BLaER1 treated with 17β-estradiol and CSF1 and Interleukin-3, amounts not matched to agents 10 nM and 100 nM (cell line): ENCODE measurements at regions not wholly inside any gene's neighbourhood (a gene's known extent, or its start where the extent isn't known, plus 50 kb on each side); places are given as distances from the start of the nearest gene placed in this dataset.
A peak's percentile ranks its signal among the peaks of the same experiment; 100 is the strongest.
"Not testable (repeated sequence)": the region's sequence is repeated elsewhere in the genome, so short reads cannot be mapped to it uniquely, and the experiment has no call there.

Experiments
- H3K27ac ChIP-seq, 11 experiments: shearing (Covaris generic); formaldehyde crosslinking; 2 replicates each; pipeline ENCODE4 v1.8.1; 2022
- H3K27me3 ChIP-seq, 11 experiments: shearing (Covaris generic); formaldehyde crosslinking; 2 replicates each; pipeline ENCODE4 v1.8.1; 2022
- H3K36me3 ChIP-seq, 11 experiments: shearing (Covaris generic); formaldehyde crosslinking; 2 replicates each; pipeline ENCODE4 v1.8.1; 2022
- H3K4me1 ChIP-seq, 10 experiments: shearing (Covaris generic); formaldehyde crosslinking; 2 replicates each; pipeline ENCODE4 v1.8.1; 2022
- H3K4me2 ChIP-seq, 11 experiments: shearing (Covaris generic); formaldehyde crosslinking; 2 replicates each; pipeline ENCODE4 v1.8.1; 2022
- H3K4me3 ChIP-seq, 10 experiments: shearing (Covaris generic); formaldehyde crosslinking; 2 replicates each; pipeline ENCODE4 v1.8.1; 2022
- H3K9ac ChIP-seq, 11 experiments: shearing (Covaris generic); formaldehyde crosslinking; 2 replicates each; pipeline ENCODE4 v1.8.1; 2022
- H3K9me3 ChIP-seq, 11 experiments: shearing (Covaris generic); formaldehyde crosslinking; replicated peaks in 1 of 11; 2 replicates each; pipeline ENCODE4 v1.8.1; 2022
- H4K20me1 ChIP-seq, 11 experiments: shearing (Covaris generic); formaldehyde crosslinking; 2 replicates each; pipeline ENCODE4 v1.8.1; 2022
- Cebpa-rat ChIP-seq, 11 experiments: shearing (Covaris generic); IDR thresholded peaks; 2 replicates each; pipeline ENCODE4 v1.8.1; 2022

DNA sequence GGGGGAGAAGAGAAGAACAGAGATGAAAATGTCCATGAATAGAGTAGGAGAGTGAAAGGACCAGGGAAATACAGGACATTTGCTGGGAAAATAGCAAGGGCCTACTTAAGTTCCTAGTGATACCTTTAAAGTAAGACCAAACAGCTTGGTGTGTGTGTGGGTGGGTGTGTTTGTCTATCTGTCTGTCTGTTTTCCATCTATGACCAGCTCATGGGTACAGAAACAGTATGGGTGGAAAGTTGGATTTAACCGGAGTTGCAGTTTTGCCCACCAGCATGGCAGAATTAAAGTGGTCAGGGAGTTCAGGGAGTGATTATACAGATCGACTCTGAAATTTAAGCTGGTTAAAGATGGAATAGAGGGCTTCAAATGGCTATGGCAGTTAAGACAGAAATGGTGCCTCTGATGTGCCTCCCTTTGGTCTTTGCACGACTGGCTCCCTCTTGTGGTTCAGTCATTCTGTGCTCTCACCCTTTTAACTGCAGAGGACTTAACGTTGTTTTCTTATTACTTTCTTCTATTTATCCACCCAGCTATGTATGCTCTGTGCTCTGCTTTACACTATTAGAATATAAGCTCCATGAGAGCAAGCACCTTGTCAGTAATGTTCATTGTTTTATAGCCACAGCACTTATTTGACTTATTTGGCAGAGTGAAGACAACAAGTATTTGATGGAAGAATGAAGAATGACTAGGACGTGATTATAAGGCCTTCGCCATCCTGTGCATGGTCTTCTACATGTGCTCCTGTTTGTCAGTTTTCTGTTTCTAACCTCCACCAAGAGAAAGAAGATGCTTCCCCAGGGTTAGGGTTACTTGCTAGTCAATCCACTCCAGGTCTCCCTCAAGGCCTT lies 72.7 kb upstream of the AK4 start:
- Histone ChIP-seq H3K27ac (no peak overlapping the region), H4K20me1 (no peaks in the 10 kb centered on the region), H3K4me1 (peaks cover 0 to 8% (median 0%) of the 10 kb centered on the region in 10 experiments; a peak in 6 of 20 replicates), H3K27me3 (no peaks in the 10 kb centered on the region), H3K4me2 (no peak overlapping the region), H3K9me3 (no peaks in the 10 kb centered on the region), H3K9ac (no peak overlapping the region), H3K4me3 (no peak overlapping the region), H3K36me3 (no peaks in the 10 kb centered on the region)
- no peak for TF ChIP-seq Cebpa-rat (IDR thresholded peaks at IDR 0.05)

DNA sequence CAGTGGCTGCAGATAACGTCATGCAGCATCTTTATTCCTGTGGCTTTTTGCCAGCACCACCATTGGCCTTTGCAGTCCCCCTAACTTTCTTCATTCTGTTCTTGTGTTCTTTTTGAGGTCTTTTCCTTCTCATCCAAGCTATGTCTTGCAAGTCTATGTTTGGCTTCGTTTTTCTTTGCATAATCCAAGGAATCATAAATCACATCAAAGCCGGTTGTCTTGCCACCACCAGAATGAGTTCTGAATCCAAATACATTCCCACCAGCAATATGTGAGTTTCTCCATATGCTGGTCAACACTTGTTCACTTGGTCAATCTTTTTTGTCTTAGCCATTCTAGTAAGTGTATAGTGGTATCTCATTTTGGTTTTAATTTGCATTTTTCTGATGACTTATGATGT lies 70.6 kb upstream of the AK4 start:
- H4K20me1 ChIP-seq, result no peaks in the 10 kb centered on the region
- TF ChIP-seq Cebpa-rat (IDR thresholded peaks at IDR 0.05), result no peak
- no peak overlapping the region for H3K27ac ChIP-seq
- peaks cover 0 to 8% (median 0%) of the 10 kb centered on the region in 10 experiments; a peak in 3 of 20 replicates for H3K4me1 ChIP-seq
- no peak overlapping the region for H3K4me3 ChIP-seq
- H3K9me3 ChIP-seq, result no peaks in the 10 kb centered on the region
- H3K9ac ChIP-seq, result no peak overlapping the region
- H3K36me3 ChIP-seq, result no peaks in the 10 kb centered on the region
- H3K4me2 ChIP-seq, result no peak overlapping the region
- no peaks in the 10 kb centered on the region for H3K27me3 ChIP-seq

DNA sequence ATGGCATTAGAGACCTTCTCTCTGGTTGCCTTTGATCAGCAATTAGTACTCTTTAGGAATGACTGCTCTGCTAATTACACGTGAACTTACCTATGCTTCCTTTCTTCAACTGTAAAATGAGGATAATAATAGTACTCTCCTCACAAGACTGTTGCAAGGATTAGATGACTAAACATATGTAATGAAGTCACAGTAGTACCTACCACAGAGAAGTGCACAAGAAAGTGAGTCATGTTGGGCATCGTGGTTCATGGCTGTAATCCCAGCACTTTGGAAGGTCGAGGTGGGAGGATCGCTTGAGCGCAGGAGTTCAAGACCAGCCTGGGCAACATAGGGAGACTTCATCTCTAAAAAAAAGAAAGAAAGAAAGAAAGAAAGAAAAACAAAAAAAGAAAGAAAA lies 68.1 kb upstream of the AK4 start:
- no peaks in the 10 kb centered on the region for H3K36me3 ChIP-seq
- H3K9me3 ChIP-seq, result no peaks in the 10 kb centered on the region
- no peak overlapping the region for H3K9ac ChIP-seq
- H3K4me3 ChIP-seq, result no peak overlapping the region
- peaks cover 16 to 28% (median 19%) of the 10 kb centered on the region in 10 experiments for H3K4me1 ChIP-seq
- no peak overlapping the region for H3K27ac ChIP-seq
- no peak for TF ChIP-seq Cebpa-rat (IDR thresholded peaks at IDR 0.05)
- no peaks in the 10 kb centered on the region for H4K20me1 ChIP-seq
- H3K27me3 ChIP-seq, result no peaks in the 10 kb centered on the region
- H3K4me2 ChIP-seq, result peak overlapping the region in 2 of 11 experiments; percentile 6 to 32; a peak in 1 of 22 replicates

DNA sequence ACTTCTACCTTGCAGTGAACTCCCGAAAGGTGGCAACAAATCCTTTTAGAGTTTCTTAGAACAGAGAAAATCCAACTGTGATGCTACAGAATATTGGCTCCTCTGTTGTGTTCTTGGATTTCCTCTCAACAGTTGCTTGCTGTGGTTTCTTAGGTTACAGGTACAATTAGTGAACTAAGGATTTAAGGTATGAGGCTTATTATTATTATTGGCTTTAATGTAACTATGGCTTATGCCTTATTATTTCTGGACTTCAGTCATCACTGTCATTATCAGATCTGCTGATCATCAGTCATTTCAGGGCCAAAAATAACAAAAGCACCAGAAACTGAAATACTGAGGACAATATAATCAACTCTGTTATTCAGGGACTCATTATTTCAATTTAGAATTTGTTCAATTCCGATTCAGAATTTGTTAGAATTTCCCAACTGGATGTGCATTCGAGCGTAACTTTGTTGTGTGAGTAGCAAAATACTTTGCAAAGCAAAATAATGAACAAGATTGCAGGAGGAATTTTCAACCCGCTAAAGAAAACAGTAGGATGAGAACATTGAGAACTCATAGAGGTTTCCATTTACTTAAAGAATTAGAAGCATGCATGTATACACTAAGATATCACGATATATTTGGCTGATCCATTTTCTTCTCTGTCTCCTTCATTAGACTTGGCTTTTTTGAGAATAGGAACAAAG lies 65.5 kb upstream of the AK4 start:
- H3K4me1 ChIP-seq, result peaks cover 16 to 30% (median 19%) of the 10 kb centered on the region in 10 experiments
- H3K27ac ChIP-seq, result no peak overlapping the region

GRCh38 chr1:65083263-65083896 lies 64.6 kb upstream of the AK4 start:
- Histone ChIP-seq H3K27me3 (no peaks in the 10 kb centered on the region), H3K27ac (peak overlapping the region in 4 of 11 experiments; percentile 12 to 43 (median 27); a peak in 4 of 22 replicates), H3K36me3 (no peaks in the 10 kb centered on the region), H3K4me1 (peaks cover 16 to 30% (median 19%) of the 10 kb centered on the region in 10 experiments), H3K9me3 (peaks cover 14 to 25% (median 20%) of the 10 kb centered on the region in 11 experiments), H4K20me1 (no peaks in the 10 kb centered on the region), H3K4me2 (peak overlapping the region; percentile 43 to 72 (median 66)), H3K9ac (no peak overlapping the region), H3K4me3 (no peak overlapping the region)
- no peak for TF ChIP-seq Cebpa-rat (IDR thresholded peaks at IDR 0.05)

More for the DNA sequence above, 65.5 kb upstream of the AK4 start:
- no peak overlapping the region for H3K4me2 ChIP-seq
- TF ChIP-seq Cebpa-rat (IDR thresholded peaks at IDR 0.05), result no peak
- H3K27me3 ChIP-seq, result no peaks in the 10 kb centered on the region
- H3K9me3 ChIP-seq, result peaks cover 7 to 16% (median 13%) of the 10 kb centered on the region in 11 experiments
- H3K4me3 ChIP-seq, result no peak overlapping the region
- H4K20me1 ChIP-seq, result no peaks in the 10 kb centered on the region
- H3K36me3 ChIP-seq, result no peaks in the 10 kb centered on the region
- H3K9ac ChIP-seq, result no peak overlapping the region

- Histone ChIP-seq H3K4me1 (peaks cover 16 to 30% (median 19%) of the 10 kb centered on the region in 10 experiments), H4K20me1 (no peaks in the 10 kb centered on the region), H3K36me3 (no peaks in the 10 kb centered on the region), H3K27me3 (no peaks in the 10 kb centered on the region), H3K9me3 (peaks cover 19 to 32% (median 22%) of the 10 kb centered on the region in 11 experiments), H3K4me2 (peak overlapping the region; percentile 43 to 72 (median 66)), H3K4me3 (no peak overlapping the region), H3K9ac (no peak overlapping the region), H3K27ac (peak overlapping the region in 3 of 11 experiments; percentile 25 to 43 (median 29); a peak in 3 of 22 replicates)
- TF ChIP-seq Cebpa-rat (IDR thresholded peaks at IDR 0.05), result no peak
These were observed 63.9 kb upstream of the AK4 start for GRCh38 chr1:65084066-65084465.

DNA sequence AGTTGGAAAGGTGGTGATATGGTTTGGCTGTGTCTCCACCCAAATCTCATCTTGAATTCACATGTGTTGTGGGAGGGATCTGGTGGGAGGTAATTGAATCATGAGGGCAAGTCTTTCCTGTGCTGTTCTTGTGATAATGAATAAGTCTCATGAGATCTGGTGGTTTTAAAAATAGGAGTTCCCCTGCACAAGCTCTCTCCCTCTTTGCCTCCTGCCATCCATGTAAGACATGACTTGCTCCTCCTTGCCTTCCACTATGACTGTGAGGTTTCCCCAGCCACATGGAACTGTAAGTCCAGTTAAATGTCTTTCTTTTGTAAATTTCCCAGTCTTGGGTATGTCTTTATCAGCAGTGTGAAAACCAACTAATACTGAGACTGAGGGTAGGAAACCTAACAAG lies 60.5 kb upstream of the AK4 start:
- H3K4me2 ChIP-seq, H3K27ac ChIP-seq, H3K36me3 ChIP-seq, H3K27me3 ChIP-seq, H3K9ac ChIP-seq, H3K4me3 ChIP-seq, H4K20me1 ChIP-seq: not testable (repeated sequence)
- peaks cover 19 to 32% (median 22%) of the 10 kb centered on the region in 11 experiments for H3K9me3 ChIP-seq
- H3K4me1 ChIP-seq, result peaks cover 16 to 29% (median 19%) of the 10 kb centered on the region in 10 experiments

GRCh38 chr1:65090406-65090805 lies 57.6 kb upstream of the AK4 start:
- H3K4me2 ChIP-seq, result peak overlapping the region in 2 of 11 experiments; percentile 6 to 44; a peak in 4 of 22 replicates
- H3K27ac ChIP-seq, result no peak overlapping the region
- H3K36me3 ChIP-seq, result no peaks in the 10 kb centered on the region
- H3K9me3 ChIP-seq, result peaks cover 19 to 41% (median 29%) of the 10 kb centered on the region in 11 experiments
- H3K4me1 ChIP-seq, result peaks cover 0 to 15% (median 0%) of the 10 kb centered on the region in 10 experiments; a peak in 2 of 20 replicates
- no peak overlapping the region for H3K4me3 ChIP-seq
- H3K9ac ChIP-seq, result no peak overlapping the region
- TF ChIP-seq Cebpa-rat (IDR thresholded peaks at IDR 0.05), result no peak
- no peaks in the 10 kb centered on the region for H3K27me3 ChIP-seq
- no peaks in the 10 kb centered on the region for H4K20me1 ChIP-seq

DNA sequence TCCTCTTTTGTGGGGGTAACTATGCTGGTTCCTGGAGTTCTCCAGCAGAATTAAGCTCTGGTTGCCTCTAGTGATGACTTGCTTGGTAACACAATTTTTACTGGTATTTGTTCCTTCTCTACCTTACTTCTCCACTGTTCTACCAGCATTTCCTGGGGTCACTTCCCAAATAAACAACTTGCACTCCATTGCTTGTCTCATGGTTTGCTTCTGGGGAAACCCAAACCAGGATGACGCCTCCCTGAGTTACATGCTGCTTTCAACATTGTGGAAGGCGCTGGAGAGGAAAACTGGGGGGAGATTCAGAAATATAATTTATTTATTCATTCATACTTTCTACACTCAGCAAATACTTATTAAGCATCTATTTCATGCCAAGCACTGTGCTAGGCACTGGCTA lies 55.3 kb upstream of the AK4 start:
- Histone ChIP-seq H4K20me1 (no peaks in the 10 kb centered on the region), H3K9me3 (peaks cover 10 to 41% (median 30%) of the 10 kb centered on the region in 11 experiments), H3K27ac (no peak overlapping the region), H3K27me3 (no peaks in the 10 kb centered on the region), H3K4me2 (peak overlapping the region in 1 of 11 experiments; percentile 21; a peak in 1 of 22 replicates), H3K36me3 (no peaks in the 10 kb centered on the region), H3K4me1 (peaks cover 0 to 28% (median 5%) of the 10 kb centered on the region in 10 experiments; a peak in 7 of 20 replicates), H3K9ac (no peak overlapping the region), H3K4me3 (no peak overlapping the region)
- TF ChIP-seq Cebpa-rat (IDR thresholded peaks at IDR 0.05), result no peak
